ENCODE measurements at regions not wholly inside any gene's neighbourhood (a gene's known extent, or its start where the extent isn't known, plus 50 kb on each side); places are given as distances from the start of the nearest gene placed in this dataset.
A peak's percentile ranks its signal among the peaks of the same experiment; 100 is the strongest.

DNA sequence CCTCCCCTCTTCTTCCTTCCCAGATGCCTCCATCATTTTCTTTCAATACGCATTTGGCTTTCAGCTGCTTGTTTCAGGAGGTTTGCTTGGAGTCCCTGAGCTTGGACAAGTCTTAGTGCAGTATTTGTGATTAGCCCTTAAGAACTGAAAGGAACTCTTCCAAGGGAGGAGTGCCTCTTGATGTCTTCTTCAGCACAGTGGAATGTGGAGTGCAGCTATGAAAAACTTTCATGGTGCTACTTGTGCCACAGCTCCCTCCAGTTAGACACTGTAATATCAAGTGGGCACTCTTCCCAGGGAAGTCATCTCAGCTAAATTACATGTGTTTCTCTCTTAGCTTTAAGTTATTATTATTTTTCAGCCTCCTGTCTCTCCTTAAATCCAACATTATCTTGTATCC, 173.1 kb downstream of the NECTIN3 start:
- FAIRE-seq (no peak), DNase-seq (ENCODE audit: low spot score) (no peak)

DNA sequence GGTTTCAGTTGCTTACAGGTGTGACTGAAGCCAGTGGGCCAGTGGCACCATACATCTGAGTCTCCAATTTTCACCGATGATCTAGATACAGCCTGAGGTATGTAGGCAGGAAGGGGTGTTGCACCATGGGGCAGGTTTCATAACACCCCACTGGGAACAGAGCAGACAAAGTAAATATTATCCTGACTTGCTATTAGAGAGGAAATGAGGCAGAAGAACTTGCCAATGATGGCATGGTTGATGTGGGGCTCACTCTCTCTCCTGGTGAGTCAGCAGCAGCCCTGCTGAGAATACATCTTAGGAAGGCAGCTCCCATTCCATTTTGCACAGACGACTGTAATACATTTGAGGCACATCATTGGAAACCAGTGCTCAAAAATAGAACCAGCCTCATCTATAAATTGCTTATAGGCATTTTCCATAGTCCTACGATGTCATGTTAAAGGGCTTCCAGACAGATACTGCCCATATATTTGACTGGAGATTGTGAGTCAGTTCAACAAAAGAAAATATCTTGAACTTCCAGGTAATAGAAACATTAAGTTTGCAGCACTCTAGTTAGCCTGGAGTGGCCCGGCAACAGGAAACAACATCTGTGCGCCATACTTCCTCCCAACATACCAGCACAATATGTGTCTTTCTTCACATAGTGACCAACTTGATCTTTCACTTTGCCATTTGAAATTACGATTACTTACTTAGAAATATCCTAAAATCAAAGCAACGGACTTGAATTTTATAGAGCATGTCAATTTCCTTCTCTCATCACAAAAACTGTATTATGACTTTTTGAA, 175.5 kb downstream of the NECTIN3 start:
- FAIRE-seq (peak; percentile 80), DNase-seq (ENCODE audit: low spot score) (no peak)

DNA sequence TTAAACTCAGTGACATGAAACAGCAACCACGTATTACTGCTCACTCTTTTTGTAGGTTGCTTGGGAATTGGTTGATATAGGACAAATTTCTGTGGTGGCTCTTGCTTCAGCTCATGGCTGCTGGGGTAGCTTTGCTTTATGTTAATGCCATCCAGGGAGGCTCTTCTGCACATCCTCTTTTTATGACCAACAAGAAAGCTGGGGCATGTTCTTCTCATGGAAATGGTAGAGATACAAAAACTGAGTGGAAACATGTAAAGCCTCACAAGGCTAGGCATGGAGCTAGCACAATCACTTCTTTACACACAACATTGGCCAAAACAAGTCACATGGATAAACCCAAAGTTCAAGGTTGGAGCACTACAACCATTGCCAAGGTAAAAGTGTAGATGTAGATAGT, 176.8 kb downstream of the NECTIN3 start:
- FAIRE-seq = peak; percentile 50
- DNase-seq (ENCODE audit: low spot score) = no peak

DNA sequence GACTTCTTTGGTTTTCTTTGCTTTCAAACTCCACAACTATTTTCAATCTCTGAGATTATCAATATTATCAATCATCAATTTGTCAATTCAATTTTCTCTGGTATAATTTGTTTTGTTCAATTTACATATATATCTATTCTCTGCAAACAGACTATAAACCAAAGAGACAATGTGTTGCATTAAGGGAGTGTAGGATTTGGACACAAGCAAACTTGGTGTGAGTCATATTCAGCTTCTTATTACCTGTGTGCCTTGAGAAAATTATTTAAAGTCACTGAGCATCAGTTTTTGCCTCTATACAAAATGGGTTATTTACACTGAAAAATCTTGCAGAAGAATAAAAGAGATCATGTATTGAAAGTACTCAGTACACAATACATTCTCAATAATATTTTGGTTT, 177.8 kb downstream of the NECTIN3 start:
- FAIRE-seq (no peak), DNase-seq (ENCODE audit: low spot score) (no peak)

DNA sequence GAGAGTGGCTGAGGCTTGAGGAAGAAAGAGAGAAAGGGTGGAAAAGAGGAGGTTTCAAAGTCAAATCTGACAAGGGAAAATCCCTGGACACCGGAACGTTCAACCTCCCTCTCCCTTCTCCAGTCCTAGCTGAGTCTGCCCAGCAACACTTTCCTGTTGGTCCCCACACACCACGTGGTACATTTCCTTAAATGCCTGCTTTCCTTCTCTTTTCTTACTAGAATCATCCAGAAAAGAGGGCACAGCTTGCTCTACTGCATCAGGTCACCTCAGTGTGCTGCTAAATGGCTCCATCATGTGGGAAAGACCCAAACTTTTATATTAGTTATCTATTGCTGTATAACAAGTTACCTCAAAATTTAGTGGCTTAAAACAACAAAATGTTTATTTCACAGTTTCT, 181.2 kb downstream of the NECTIN3 start:
- DNase-seq (ENCODE audit: low spot score) = peak; percentile 14
- no peak for FAIRE-seq

DNA sequence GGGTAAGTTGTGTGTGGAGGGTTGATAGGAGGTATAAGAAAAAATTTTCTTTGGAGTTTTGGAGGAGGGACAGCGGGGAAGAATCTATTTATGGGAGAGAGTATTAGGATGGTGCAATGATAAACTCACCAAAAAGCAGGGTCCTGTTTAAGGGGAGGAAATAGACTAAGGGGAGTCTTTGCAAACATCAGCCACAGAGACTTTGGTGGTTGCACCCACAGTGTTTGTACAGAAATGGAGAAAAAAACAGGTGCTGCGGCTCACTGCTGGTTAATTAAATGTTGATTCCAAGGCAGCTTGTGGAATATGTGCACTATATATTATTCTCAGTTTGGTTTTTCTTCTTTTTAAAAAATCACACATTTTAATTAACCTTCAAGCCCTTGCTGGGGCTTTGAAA, 182.1 kb downstream of the NECTIN3 start:
- FAIRE-seq (no peak), DNase-seq (ENCODE audit: low spot score) (no peak)

DNA sequence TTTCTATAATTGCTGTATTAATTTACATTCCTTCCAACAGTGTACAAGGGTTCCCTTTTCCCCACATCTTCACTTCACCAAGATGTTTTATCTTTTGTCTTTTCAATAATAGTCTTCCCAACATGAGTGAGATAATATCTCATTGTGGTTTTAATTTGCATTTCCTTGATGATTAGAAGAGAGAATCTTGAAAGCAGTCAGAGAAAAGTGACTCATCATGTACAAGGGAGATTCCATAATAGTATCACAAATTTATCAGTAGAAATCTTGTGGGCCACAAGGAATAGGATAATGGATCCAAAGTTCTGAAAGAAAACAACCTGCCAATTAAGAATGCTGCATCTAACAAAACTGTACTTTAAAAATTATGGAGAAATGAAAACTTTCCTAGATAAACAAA, 189.3 kb downstream of the NECTIN3 start:
- no peak for FAIRE-seq
- DNase-seq (ENCODE audit: low spot score) = no peak

DNA sequence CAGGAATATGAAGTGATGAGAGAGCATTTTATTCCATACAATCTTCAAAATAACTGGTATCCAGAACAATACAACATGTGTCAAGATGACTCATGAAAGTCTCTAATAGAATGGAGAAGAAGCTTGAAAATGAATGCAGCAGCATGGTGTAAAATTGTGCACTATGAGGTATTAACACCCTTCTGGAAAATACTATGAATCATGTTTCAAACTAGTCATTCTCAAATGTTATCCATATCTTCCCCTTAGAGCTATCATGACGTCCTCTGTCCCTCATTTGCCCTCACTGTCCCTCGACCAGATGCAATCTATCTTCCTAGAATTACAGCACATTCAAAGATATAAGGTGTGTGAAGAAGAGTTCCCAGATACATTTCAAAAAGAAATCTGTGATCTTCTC, 198.2 kb downstream of the NECTIN3 start:
- FAIRE-seq (no peak), DNase-seq (ENCODE audit: low spot score) (no peak)

DNA sequence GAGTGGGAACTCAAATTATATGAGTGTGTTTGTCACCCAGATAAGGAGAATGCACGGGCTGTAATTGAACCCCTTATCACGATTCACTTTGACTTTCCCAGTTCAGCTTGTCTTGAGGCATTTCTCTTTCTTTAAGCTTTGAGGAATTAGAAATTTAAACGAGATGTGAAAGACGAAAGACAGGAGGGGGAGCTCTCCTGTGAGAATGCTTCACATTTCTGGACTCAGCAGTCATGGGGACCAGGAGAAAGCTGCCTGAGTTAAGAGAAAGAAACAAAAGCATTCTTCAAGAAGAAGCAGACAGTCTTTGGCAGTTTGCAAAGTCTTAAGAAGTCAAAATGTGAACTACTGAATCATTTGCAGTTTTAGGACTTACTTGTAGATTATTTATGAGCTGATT, 205.6 kb downstream of the NECTIN3 start:
- FAIRE-seq (no peak), DNase-seq (ENCODE audit: low spot score) (no peak)

DNA sequence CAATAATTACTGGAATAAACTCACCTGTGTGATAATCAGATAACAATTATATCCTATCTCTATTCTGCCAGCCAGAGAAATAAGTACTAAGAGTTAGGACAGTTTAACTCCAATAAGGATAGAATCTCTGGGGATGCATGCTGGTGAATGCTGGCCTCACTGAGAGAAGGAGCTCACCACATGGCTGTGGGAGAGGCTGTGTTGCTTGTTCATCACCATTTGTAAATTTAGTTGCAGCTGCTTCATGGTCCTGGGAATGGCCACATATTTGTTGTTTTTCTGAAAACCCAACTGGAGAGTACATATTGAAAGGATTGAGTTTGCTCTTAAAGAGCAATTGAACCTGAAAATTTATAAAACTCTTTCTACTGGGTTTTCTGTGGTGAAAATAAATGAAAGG, 207.3 kb downstream of the NECTIN3 start:
- DNase-seq (ENCODE audit: low spot score) = no peak
- no peak for FAIRE-seq

DNA sequence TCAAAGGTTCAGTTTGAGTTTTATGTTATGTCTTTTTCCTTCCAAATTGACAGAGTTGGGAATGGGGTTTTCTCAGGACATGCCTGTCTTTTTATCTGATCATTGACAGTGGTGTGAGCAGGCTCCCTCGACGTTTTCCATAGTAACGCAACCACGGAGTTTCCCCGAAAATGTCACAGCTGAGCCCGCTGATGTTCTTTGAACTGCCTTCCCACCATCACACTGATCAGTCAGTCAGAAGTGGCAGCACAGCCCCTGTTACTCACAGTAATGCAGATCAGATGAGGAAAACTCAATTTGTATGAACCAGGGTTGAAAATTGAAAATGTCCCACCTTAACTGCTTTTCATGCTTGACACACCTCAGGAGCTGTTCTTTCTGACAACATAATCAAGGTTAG, 210.4 kb downstream of the NECTIN3 start:
- DNase-seq (ENCODE audit: low spot score) = no peak
- FAIRE-seq = no peak

DNA sequence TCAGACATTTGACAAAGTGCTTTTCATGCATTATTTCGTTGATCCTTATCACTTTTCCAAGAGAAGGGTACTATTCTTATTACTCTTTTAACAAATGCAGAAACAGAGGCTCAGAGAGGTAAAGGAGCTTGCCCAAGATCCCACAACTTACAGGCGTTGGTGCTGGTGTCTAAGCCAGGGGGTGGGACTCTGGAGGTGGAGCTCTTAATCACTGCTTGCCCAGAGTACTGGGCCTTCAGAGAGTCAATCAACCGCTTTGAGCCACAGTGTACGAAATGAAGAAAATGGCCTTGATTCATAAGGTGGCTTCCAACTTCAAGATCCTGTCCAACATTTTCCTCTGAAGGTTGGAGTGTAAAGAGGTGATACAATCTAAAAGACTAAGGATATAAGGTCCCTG, 211.5 kb downstream of the NECTIN3 start:
- FAIRE-seq (no peak), DNase-seq (ENCODE audit: low spot score) (no peak)

DNA sequence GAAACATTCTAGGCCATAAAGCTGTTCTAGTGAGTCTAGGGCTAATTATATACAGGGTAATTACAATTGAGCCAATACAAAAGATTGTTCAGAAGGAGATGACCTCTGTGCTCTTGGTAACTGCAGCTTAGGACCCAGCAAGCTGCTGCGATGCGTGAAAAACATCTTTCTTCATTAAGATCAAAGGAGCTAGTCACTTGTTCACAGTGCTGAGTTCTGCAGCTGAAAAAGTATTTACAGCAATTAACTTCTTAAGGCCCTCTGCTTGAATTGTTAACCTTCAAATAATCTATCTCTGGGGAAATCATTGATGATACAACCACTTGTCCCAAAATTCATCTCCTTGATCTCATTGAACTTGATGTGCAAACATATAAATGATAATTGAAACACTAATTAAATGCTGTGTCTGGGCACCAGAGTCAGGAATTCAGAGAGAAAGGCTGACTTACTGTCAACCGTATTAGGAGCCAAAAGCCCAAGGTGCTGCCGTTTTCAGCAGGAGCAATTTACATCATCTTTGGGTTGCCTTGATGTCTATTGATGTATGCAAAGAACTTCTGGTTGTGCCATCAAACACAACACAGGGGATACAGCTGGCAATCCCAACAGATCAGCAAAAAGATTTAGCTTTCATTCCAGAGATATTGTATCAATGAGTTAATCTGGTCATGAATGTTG, 213.0 kb downstream of the NECTIN3 start:
- FAIRE-seq (no peak), DNase-seq (ENCODE audit: low spot score) (no peak)

DNA sequence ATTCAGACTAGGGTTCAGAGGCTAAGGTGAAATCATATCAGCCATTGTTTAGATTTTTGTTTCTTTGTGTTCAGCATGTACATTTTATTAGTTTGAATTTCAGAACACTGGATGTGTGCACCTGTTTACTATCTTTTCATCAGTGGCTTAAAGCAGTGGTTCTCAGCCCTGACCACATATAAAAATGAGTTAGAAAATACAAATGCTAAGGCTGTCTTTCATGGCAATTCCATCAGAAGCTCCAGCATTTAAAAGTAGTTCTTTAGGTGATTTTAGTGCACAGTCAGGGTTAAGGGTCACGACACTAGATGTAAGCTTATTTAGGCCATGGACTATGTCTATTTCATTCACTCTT, 213.5 kb downstream of the NECTIN3 start:
- no peak for DNase-seq (ENCODE audit: low spot score)
- FAIRE-seq = no peak

DNA sequence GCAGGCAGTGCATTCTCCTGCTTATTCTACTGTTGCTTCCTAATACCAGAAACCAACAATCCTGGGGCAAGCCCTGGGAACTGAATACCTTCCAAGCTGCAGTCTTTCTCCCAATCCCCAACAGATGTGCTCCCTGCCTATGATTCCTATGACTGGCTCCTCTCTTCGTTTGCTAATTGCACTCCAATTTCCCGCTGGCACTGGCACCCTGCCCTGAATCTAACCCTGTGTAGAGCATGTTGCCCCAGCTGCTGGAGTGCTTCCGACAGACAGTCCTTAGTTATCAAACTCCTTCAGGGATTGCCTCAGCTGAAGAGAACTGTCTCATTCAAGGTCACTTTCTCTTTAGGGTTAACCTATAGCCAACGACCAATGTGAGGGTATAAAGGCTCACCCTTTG, 214.1 kb downstream of the NECTIN3 start:
- DNase-seq (ENCODE audit: low spot score) (no peak), FAIRE-seq (no peak)

DNA sequence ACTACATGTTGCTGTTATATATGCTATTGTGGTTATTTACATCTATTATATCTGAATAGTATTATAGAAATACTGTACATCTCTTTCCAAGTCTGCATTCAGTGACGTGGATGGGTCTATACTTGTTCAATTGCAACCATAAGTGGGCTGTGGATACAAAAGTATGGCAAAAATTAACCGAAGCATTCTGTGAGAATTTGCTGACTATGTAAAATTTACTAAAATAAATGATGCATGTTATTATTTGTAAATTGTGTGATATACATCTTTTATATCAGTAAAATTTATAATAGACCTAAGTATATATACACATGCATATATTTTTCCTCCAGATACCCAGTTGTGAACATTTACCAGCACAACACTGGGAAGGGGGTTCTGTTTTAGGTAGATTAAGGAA, 215.1 kb downstream of the NECTIN3 start:
- no peak for FAIRE-seq

DNA sequence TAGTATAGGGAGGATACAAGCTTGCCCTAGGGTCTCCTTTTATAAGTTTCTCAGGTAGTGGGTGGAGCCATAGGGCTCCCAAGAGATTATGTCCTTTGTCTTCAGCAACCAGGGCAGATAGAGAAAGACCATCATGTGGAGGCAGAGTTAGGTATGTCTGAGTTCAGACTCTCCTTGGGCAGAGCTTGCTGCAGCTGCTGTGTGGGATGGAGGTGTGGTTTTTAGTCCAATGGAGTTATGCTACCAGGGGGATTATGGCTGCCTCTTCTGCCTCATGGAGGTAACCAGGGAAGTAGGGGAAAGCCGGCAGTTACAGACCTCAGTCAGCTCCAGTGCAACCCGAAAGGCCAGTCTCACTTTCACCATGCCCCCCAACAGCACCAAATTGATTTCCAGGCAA, 220.5 kb downstream of the NECTIN3 start:
- DNase-seq (ENCODE audit: low spot score) (no peak), FAIRE-seq (no peak)

More for the DNA sequence above, 215.1 kb downstream of the NECTIN3 start:
- DNase-seq (ENCODE audit: low spot score) = no peak

DNA sequence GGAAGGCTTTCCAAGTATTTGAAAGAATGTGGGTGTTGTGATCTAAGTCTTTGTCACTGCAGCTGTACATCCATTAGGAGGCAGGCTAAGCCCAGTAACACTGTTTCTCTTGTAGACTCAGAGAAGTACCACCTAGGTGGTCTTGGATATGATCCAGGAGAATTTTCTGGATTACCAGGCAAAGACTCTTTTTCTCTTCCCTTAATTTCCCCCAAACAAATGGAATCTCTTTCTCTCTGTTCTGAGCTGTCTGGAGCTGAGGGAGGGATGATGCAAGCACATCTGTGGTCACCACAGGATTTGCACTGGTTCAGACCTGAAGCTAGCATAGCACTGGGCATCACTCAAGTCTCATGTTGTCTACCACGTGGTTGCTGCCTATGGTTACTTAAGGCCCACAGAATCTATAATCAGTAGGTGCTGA, 227.6 kb downstream of the NECTIN3 start:
- FAIRE-seq (no peak), DNase-seq (ENCODE audit: low spot score) (no peak)

DNA sequence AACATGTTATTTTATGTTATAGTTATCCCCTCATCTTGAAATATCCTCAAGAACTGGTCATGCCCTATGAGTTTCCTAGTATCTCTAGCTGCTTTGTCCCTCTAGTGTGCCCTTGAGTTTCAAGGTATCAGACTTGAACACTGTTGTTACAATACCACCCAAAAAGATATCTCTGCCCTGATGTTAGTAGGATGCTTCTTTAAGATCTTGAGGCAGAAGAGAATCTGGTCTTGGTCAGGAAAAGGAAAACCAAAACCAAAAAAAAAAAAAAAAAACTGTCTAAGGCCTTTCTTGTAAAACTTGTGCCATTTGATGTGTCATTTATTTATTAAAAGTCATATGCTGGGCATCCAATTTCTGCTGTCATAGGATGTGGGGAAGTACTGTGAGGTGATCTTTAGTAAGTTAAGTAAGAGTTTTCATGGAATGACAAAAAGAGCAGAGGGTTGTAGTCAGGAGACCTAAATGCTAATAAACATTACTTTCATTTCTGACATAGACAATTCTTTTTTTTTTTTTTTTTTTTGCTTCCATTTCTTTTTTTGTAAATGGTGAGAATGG, 229.7 kb downstream of the NECTIN3 start:
- FAIRE-seq = no peak

DNA sequence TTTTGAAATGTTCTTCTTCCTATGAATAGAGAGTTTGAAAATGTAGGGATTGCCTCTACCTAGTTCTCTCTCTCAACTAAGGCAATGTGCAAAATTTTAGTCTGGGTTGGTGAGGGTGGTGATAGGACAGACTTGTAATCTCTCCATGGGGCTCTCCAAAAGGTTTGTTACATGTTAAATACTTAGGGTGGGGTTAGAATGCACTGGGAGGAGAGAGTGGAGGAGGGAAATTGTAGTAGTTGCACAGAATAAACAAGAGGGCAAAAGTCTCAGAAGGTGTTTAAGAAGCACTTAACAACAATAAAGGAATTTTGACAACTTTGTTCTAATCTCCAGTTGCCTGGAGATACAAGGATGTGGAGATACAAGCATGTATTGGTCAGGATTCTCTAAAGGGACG, 230.4 kb downstream of the NECTIN3 start:
- FAIRE-seq (no peak), DNase-seq (ENCODE audit: low spot score) (no peak)

More for the DNA sequence above, 229.7 kb downstream of the NECTIN3 start:
- DNase-seq (ENCODE audit: low spot score) = no peak

DNA sequence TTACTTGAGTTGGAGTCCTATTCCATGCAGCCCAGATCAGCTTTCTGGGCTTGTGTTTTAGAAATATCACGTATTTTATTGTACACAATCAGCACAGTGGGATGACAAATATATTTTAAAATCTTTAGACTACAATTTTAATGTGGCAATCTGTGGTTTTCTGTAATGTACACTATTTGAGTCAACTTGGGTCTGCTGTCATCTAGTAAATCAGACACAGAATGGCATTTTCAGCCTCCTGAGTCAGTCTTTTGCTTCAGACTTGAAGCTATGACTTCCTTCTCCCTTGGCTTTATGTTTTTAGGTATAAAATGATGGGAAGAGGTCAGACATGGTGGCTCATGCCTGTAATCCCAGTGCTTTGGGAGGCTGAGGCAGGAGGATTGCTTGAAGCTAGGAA, 232.1 kb downstream of the NECTIN3 start:
- FAIRE-seq = no peak
- DNase-seq (ENCODE audit: low spot score) = no peak

DNA sequence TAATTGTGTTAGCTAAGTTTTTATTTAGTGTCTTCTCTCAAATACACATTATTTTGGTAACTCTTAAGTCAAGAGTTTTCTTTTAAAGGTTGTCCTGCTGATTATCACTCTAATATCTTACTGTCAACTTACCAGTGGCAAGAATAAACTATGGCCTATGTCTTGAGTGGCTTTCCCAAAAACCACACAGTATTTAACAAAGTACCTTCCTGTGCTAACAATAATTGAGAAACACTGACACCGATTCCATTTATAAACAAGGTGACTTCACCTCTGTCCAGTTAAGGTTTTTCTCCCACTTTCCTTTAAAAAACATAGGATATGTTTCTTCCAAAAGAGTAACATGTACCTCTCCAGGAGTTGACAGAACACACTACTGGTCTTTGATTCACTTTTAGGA, 234.3 kb upstream of the CD96 start:
- FAIRE-seq (no peak), DNase-seq (ENCODE audit: low spot score) (no peak)

DNA sequence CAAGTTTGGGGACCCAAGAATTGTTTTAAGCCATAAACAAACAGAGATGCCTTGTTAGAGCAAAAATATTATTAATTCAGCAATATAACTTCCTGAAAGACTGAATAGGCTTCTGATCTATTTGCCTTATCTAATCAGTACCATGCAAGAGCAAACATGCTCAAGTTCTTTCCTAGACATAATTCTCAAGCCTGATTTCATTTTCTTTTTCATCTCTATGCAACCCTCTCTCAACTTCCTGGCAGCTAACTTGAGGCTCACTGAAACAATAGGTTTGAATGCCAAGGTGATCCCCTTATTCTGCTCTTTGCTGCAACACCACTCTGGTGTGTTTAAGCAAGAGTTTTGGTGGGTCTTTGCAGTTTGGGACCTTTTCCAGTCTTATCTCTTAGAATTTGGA, 230.9 kb upstream of the CD96 start:
- FAIRE-seq (no peak), DNase-seq (ENCODE audit: low spot score) (no peak)
